Transverse colon (tissue), 4 donors: ENCODE measurements at regions not wholly inside any gene's neighbourhood (a gene's known extent, or its start where the extent isn't known, plus 50 kb on each side); places are given as distances from the start of the nearest gene placed in this dataset.

Experiments used
- DNase-seq: peaks from one replicate; pipeline ENCODE4 v3.0.0-alpha.2; 2019
- H3K27ac ChIP-seq, 4 donors: fragments of 200-600 bp; sonication (generic); 2 replicates each; pipeline ENCODE4 v1.5.1; 2016 to 2018; ENCODE audit warnings: inconsistent platforms in 4 of 4
- H3K27me3 ChIP-seq: fragments of 200-600 bp; sonication (generic); 2 replicates; pipeline ENCODE4 v1.5.1; 2017; ENCODE audit warnings: inconsistent platforms
- H3K36me3 ChIP-seq, 4 donors: fragments of 200-600 bp; sonication (generic); 2 replicates each; pipeline ENCODE4 v1.5.1; 2017 to 2019; ENCODE audit warnings: inconsistent platforms in 4 of 4
- H3K4me1 ChIP-seq, 4 donors: fragments of 200-600 bp; sonication (generic); 2 replicates each; pipeline ENCODE4 v1.5.1; 2017 to 2020; ENCODE audit warnings: inconsistent platforms in 4 of 4
- H3K4me3 ChIP-seq, 4 donors: fragments of 200-600 bp; sonication (generic); 1 replicate in 1 of 4; 2 replicates in 3 of 4; pipeline versions ENCODE4 v1.5.1 to v1.6.1; 2017 to 2019; ENCODE audit warnings: inconsistent platforms in 4 of 4
- H3K9me3 ChIP-seq, 2 donors: fragments of 200-600 bp; sonication (generic); 2 replicates each; pipeline ENCODE4 v1.5.1; 2017 to 2019; ENCODE audit warnings: inconsistent platforms in 2 of 2
- CTCF ChIP-seq, 5 experiments: fragments of 200-600 bp in 3 of 5; fragments of 450-650 bp in 2 of 5; sonication (generic) in 3 of 5; IDR thresholded peaks; 1 replicate in 2 of 5; 2 replicates in 3 of 5; pipeline ENCODE4 v1.5.1; 2016 to 2017; ENCODE audit warnings: antibody characterized with exemption in 5 of 5, inconsistent platforms in 3 of 5, mild to moderate bottlenecking in 2 of 5, moderate library complexity in 1 of 5
- EP300 ChIP-seq: sonication (generic); formaldehyde crosslinking; IDR thresholded peaks from one replicate; pipeline ENCODE4 v1.6.1; 2017; ENCODE audit warnings: antibody characterized with exemption, low read depth
- POLR2A ChIP-seq: fragments of 450-650 bp; IDR thresholded peaks from one replicate; pipeline ENCODE4 v1.6.1; 2016; ENCODE audit warnings: antibody characterized with exemption, mild to moderate bottlenecking, moderate library complexity
- POLR2AphosphoS5 ChIP-seq, 3 donors: sonication (generic); formaldehyde crosslinking; IDR thresholded peaks; one replicate each; pipeline ENCODE4 v1.6.1; 2016; ENCODE audit warnings: antibody characterized with exemption in 3 of 3
- WGBS, 2 donors: methylation state at CpG; one replicate each; pipeline ENCODE4 v1.1.5; 2018; ENCODE audit warnings: low coverage in 1 of 2; 5-methylcytosine and 5-hydroxymethylcytosine counted together
- in situ Hi-C, 4 donors: fragments of 200-750 bp; cut with MboI; loops; one replicate each; pipeline versions ENCODE4 v1.15.0 to v1.15.1; 2017; ENCODE audit warnings: low sequenced_read_pairs in 3 of 4, low pct_ligation_motif_present in 1 of 4, low pct_unique_long_range_greater_than_20kb in 1 of 4
- intact Hi-C: fragments of 100-400 bp; cut with DNase I; formaldehyde crosslinking; loops from one replicate; pipeline ENCODE4 v1.15.1; 2023; ENCODE audit warnings: low total_unique reads

GRCh38 chr11:105389952-105390351 lies 219.9 kb upstream of the GRIA4 start:
- H3K36me3 ChIP-seq, result no peaks in the 10 kb centered on the region
- in situ Hi-C loops, result no loop called here
- H3K4me3 ChIP-seq, result no peak overlapping the region
- TF ChIP-seq CTCF (IDR thresholded peaks at IDR 0.05), result no peak
- no peak for TF ChIP-seq EP300
- no peak for TF ChIP-seq POLR2AphosphoS5 (IDR thresholded peaks at IDR 0.05)
- TF ChIP-seq POLR2A, result no peak
- no peak for DNase-seq
- H3K27ac ChIP-seq, result no peak overlapping the region
- no peaks in the 10 kb centered on the region for H3K9me3 ChIP-seq
- WGBS, 2 donors, result 91 to 96% methylated on average over 4 to 5 of the region's 5 CpGs
- H3K27me3 ChIP-seq, result no peaks in the 10 kb centered on the region
- H3K4me1 ChIP-seq, result no peaks in the 10 kb centered on the region
- intact Hi-C loops, result loop anchor here (5.0 kb wide), 1 partner anchor 1113 kb away; no protein-coding TSS in a partner anchor

GRCh38 chr11:105388006-105388405 lies 221.9 kb upstream of the GRIA4 start:
- in situ Hi-C loops (no loop called here), intact Hi-C loops (no loop called here)
- no peak for DNase-seq
- TF ChIP-seq POLR2AphosphoS5 (IDR thresholded peaks at IDR 0.05) (no peak), CTCF (IDR thresholded peaks at IDR 0.05) (no peak), EP300 (no peak), POLR2A (no peak)
- H3K27ac ChIP-seq, result no peak overlapping the region
- no peaks in the 10 kb centered on the region for H3K9me3 ChIP-seq
- no peak overlapping the region for H3K4me3 ChIP-seq
- no peaks in the 10 kb centered on the region for H3K27me3 ChIP-seq
- no peaks in the 10 kb centered on the region for H3K4me1 ChIP-seq
- H3K36me3 ChIP-seq, result no peaks in the 10 kb centered on the region

DNA sequence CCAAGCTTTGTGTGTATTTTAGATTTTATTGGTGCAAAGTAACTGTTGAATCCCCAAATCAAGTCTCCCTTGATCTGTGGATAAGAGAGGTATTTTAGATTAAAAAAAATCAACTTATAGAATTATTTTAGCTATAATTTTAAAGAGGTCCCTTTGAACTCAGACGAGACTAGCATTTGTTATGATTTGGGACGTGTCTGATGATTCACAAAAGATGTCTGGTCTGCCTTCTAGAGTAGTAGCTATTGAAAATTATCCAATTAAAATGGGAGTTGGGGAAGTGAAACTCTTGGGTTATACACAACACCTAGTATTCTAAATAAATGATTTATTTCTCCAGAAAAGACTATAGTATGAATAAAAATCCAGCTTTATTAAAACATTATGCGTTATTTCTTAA lies 227.9 kb upstream of the GRIA4 start:
- WGBS, 2 donors, result 60 to 67% methylated on average over 2 to 3 of the region's 3 CpGs
- Histone ChIP-seq H3K36me3 (no peaks in the 10 kb centered on the region), H3K27ac (no peak overlapping the region), H3K4me1 (no peaks in the 10 kb centered on the region), H3K27me3 (no peaks in the 10 kb centered on the region), H3K4me3 (no peak overlapping the region), H3K9me3 (no peaks in the 10 kb centered on the region)
- intact Hi-C loops (no loop called here), in situ Hi-C loops (no loop called here)
- TF ChIP-seq EP300 (no peak), POLR2A (no peak), POLR2AphosphoS5 (IDR thresholded peaks at IDR 0.05) (no peak), CTCF (IDR thresholded peaks at IDR 0.05) (no peak)
- no peak for DNase-seq

DNA sequence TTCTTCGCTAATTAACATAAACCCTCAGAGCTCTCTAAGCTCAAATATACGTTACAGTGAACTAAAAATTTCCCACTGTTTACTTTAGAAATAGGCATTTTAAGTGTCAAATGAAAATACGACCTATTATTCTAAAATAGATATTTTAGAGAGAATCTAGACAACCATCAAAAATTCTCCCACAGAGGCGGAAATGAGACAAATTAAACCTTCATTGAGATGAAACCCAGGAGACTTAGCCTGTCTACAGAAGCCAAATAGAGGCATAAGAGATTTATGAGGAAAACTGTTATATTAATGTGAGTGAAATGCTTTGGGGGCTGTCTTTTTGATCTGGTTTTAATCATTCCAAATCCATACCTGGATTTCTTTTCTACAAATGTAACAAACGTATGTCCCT lies 232.0 kb upstream of the GRIA4 start:
- in situ Hi-C loops, result no loop called here

More for the DNA sequence above, 232.0 kb upstream of the GRIA4 start:
- no peaks in the 10 kb centered on the region for H3K27me3 ChIP-seq
- DNase-seq, result no peak
- no peak overlapping the region for H3K4me3 ChIP-seq
- 73 to 86% methylated on average over 5 of the region's 5 CpGs for WGBS, 2 donors
- H3K36me3 ChIP-seq, result no peaks in the 10 kb centered on the region
- no peaks in the 10 kb centered on the region for H3K4me1 ChIP-seq
- TF ChIP-seq POLR2AphosphoS5 (IDR thresholded peaks at IDR 0.05) (no peak), CTCF (IDR thresholded peaks at IDR 0.05) (no peak), EP300 (no peak), POLR2A (no peak)
- intact Hi-C loops, result no loop called here
- H3K9me3 ChIP-seq, result peaks cover 0 to 3% of the 10 kb centered on the region in 2 donors
- H3K27ac ChIP-seq, result no peak overlapping the region
